Effector memory CD8-positive, alpha-beta T cell (primary cell): ENCODE measurements at regions not wholly inside any gene's neighbourhood (a gene's known extent, or its start where the extent isn't known, plus 50 kb on each side); places are given as distances from the start of the nearest gene placed in this dataset.

Experiments used
- ATAC-seq: fragments of 150-1000 bp; cut with Tn5 transposase; replicated peaks from 2 replicates; pipeline ENCODE4 v1.10.0; 2021; ENCODE audit warnings: mild to moderate bottlenecking, moderate library complexity
- DNase-seq, 3 experiments: peaks; one replicate each; pipeline ENCODE4 v3.0.0; 2021
- H3K27ac Mint-ChIP-seq, 2 donors: one replicate each; pipeline ENCODE4 v1.8.0; 2022; ENCODE audit warnings: mild to moderate bottlenecking in 2 of 2, mixed read lengths in 2 of 2, moderate library complexity in 2 of 2
- H3K27me3 Mint-ChIP-seq, 2 donors: one replicate each; pipeline ENCODE4 v1.8.0; 2022; ENCODE audit warnings: mixed read lengths in 2 of 2
- H3K36me3 Mint-ChIP-seq: one replicate; pipeline ENCODE4 v1.8.0; 2022; ENCODE audit warnings: mild to moderate bottlenecking, moderate library complexity, mixed read lengths; ENCODE audit not compliant: insufficient read depth
- H3K4me1 Mint-ChIP-seq, 2 donors: one replicate each; pipeline ENCODE4 v1.8.0; 2022; ENCODE audit warnings: low read depth in 2 of 2, mixed read lengths in 2 of 2
- H3K4me3 Mint-ChIP-seq, 2 donors: one replicate each; pipeline ENCODE4 v1.8.0; 2022; ENCODE audit warnings: mild to moderate bottlenecking in 2 of 2, mixed read lengths in 2 of 2, moderate library complexity in 2 of 2
- H3K9me3 Mint-ChIP-seq, 2 donors: one replicate each; pipeline ENCODE4 v1.8.0; 2022; ENCODE audit warnings: mixed read lengths in 2 of 2

- Mint-ChIP-seq H3K27me3 (no peaks in the 10 kb centered on the region), H3K27ac (no peak overlapping the region), H3K4me3 (no peak overlapping the region), H3K36me3 (peaks cover 12% of the 10 kb centered on the region), H3K4me1 (peaks cover 0 to 2% of the 10 kb centered on the region in 2 donors), H3K9me3 (peaks cover 0 to 4% of the 10 kb centered on the region in 2 donors)
- ATAC-seq (no peak), DNase-seq (no peak)
These were observed 229.2 kb upstream of the ZFP64 start for GRCh38 chr20:52420805-52421204.

GRCh38 chr20:52419205-52419604 is 227.6 kb upstream of the ZFP64 start:
- ATAC-seq (no peak), DNase-seq (no peak)
- Mint-ChIP-seq H3K27ac (no peak overlapping the region), H3K27me3 (no peaks in the 10 kb centered on the region), H3K4me3 (no peak overlapping the region), H3K36me3 (peaks cover 5% of the 10 kb centered on the region), H3K9me3 (peaks cover 0 to 4% of the 10 kb centered on the region in 2 donors), H3K4me1 (peaks cover 3 to 4% of the 10 kb centered on the region in 2 donors)

DNA sequence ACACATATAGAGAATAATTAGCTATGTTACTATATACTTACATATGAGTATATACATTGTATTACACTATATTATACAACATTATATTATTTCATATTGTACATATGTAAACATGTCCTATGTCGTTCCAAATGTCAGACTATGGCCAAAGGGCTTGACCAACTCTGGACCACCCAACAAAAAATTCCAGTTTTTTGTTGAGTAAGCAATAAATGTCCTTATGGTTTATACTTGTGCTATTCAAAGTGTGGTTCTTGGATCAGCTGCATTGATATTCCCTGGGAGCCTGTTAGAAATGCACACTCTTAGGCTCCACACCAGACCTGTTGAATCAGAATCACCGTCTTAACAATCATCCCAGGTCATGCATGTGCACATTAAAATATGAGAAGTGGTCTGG is 225.4 kb upstream of the ZFP64 start:
- H3K4me1 Mint-ChIP-seq = peaks cover 3 to 12% of the 10 kb centered on the region in 2 donors
- no peaks in the 10 kb centered on the region for H3K36me3 Mint-ChIP-seq
- DNase-seq = no peak
- no peaks in the 10 kb centered on the region for H3K27me3 Mint-ChIP-seq
- no peak for ATAC-seq
- no peak overlapping the region for H3K27ac Mint-ChIP-seq
- peaks cover 0 to 4% of the 10 kb centered on the region in 2 donors for H3K9me3 Mint-ChIP-seq
- no peak overlapping the region for H3K4me3 Mint-ChIP-seq

- Mint-ChIP-seq H3K27me3 (no peaks in the 10 kb centered on the region), H3K27ac (peak overlapping the region; percentile 96 to 98), H3K4me3 (peak overlapping the region in 1 of 2 donors; percentile 78), H3K4me1 (peaks cover 34 to 44% of the 10 kb centered on the region in 2 donors), H3K9me3 (no peaks in the 10 kb centered on the region), H3K36me3 (peaks cover 9% of the 10 kb centered on the region)
- ATAC-seq (no peak), DNase-seq (no peak)
These were observed 220.0 kb upstream of the ZFP64 start for GRCh38 chr20:52411611-52412010.

GRCh38 chr20:52410731-52411234 is 219.2 kb upstream of the ZFP64 start:
- peak overlapping the region; percentile 96 to 98 for H3K27ac Mint-ChIP-seq
- peaks cover 9% of the 10 kb centered on the region for H3K36me3 Mint-ChIP-seq
- H3K4me1 Mint-ChIP-seq = peaks cover 41 to 52% of the 10 kb centered on the region in 2 donors
- no peaks in the 10 kb centered on the region for H3K9me3 Mint-ChIP-seq
- H3K27me3 Mint-ChIP-seq = no peaks in the 10 kb centered on the region
- ATAC-seq (no peak), DNase-seq (no peak)
- peak overlapping the region; percentile 65 to 78 for H3K4me3 Mint-ChIP-seq

DNA sequence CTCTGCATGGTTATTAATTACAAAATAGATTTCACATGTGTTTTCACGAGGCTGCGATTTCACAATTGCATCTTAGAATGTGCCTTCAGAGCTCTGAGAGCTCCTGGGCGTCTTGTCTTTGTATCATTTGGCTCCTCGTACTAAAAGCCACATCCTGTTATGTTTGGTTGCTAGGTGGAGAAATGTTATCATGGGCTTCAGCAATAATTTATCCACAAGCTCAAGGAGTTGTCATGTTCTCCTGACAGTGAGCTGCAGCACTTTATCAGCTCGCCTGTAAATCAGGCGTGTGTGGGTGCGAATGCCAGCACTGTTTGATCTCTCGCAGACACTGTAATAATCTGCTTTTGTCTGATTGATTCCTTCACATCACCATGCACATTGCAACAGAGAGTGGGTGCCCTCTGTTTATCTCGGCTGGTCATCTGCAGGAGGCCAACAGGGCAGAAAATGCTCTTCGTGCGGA is 218.6 kb upstream of the ZFP64 start:
- peak overlapping the region; percentile 65 to 78 for H3K4me3 Mint-ChIP-seq
- H3K9me3 Mint-ChIP-seq = no peaks in the 10 kb centered on the region
- H3K36me3 Mint-ChIP-seq = peaks cover 9% of the 10 kb centered on the region
- peaks cover 46 to 56% of the 10 kb centered on the region in 2 donors for H3K4me1 Mint-ChIP-seq
- peak; percentile 52 to 65 (median 56) for DNase-seq
- peak; percentile 89 for ATAC-seq
- no peaks in the 10 kb centered on the region for H3K27me3 Mint-ChIP-seq
- H3K27ac Mint-ChIP-seq = peak overlapping the region; percentile 96 to 98

- Mint-ChIP-seq H3K4me1 (peaks cover 59 to 62% of the 10 kb centered on the region in 2 donors), H3K27ac (peak overlapping the region; percentile 84 to 93), H3K9me3 (peaks cover 0 to 8% of the 10 kb centered on the region in 2 donors), H3K4me3 (peak overlapping the region; percentile 28 to 34), H3K36me3 (peaks cover 9% of the 10 kb centered on the region), H3K27me3 (no peaks in the 10 kb centered on the region)
- DNase-seq = no peak
- no peak for ATAC-seq
These were observed 214.4 kb upstream of the ZFP64 start for GRCh38 chr20:52405986-52406385.

- Mint-ChIP-seq H3K36me3 (peaks cover 6% of the 10 kb centered on the region), H3K4me3 (peak overlapping the region; percentile 4 to 34), H3K27ac (peak overlapping the region; percentile 64 to 93), H3K9me3 (peaks cover 0 to 8% of the 10 kb centered on the region in 2 donors), H3K4me1 (peaks cover 53 to 56% of the 10 kb centered on the region in 2 donors), H3K27me3 (no peaks in the 10 kb centered on the region)
- ATAC-seq = peak; percentile 31
- no peak for DNase-seq
These were observed 213.8 kb upstream of the ZFP64 start for GRCh38 chr20:52405417-52405816.

- peak overlapping the region; percentile 64 to 93 for H3K27ac Mint-ChIP-seq
These were observed 213.1 kb upstream of the ZFP64 start for GRCh38 chr20:52404671-52405070.

GRCh38 chr20:52402950-52403349 is 211.4 kb upstream of the ZFP64 start:
- H3K4me1 Mint-ChIP-seq = peaks cover 52 to 54% of the 10 kb centered on the region in 2 donors
- ATAC-seq (peak; percentile 43), DNase-seq (no peak)
- H3K9me3 Mint-ChIP-seq = peaks cover 0 to 8% of the 10 kb centered on the region in 2 donors
- no peaks in the 10 kb centered on the region for H3K27me3 Mint-ChIP-seq
- peak overlapping the region; percentile 71 to 93 for H3K27ac Mint-ChIP-seq
- peaks cover 4% of the 10 kb centered on the region for H3K36me3 Mint-ChIP-seq
- peak overlapping the region; percentile 19 to 55 for H3K4me3 Mint-ChIP-seq

More at GRCh38 chr20:52404671-52405070, 213.1 kb upstream of the ZFP64 start:
- peaks cover 0 to 8% of the 10 kb centered on the region in 2 donors for H3K9me3 Mint-ChIP-seq
- H3K27me3 Mint-ChIP-seq = no peaks in the 10 kb centered on the region
- no peaks in the 10 kb centered on the region for H3K36me3 Mint-ChIP-seq
- DNase-seq = no peak
- peak overlapping the region; percentile 4 to 34 for H3K4me3 Mint-ChIP-seq
- peaks cover 48 to 51% of the 10 kb centered on the region in 2 donors for H3K4me1 Mint-ChIP-seq
- peak; percentile 64 for ATAC-seq

DNA sequence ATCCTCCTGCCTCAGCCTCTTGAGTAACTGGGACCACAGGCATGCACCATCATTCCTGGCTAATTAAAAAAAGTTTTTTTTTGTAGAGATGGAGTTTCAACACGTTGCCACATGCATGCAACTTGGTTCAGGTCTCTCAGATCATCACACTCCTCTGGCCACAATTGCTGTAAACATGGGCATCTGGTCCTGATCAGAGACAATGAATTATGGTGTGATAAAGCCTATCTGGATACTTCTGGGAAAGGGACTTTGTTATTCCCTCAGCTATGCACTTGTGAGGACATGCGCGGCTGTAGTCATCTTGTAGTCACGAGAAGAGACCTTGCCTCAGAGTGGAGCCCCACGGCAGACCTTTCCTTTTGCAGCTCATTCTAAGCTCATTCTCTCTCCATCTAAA is 210.9 kb upstream of the ZFP64 start:
- H3K4me3 Mint-ChIP-seq = peak overlapping the region in 1 of 2 donors; percentile 55
- no peaks in the 10 kb centered on the region for H3K27me3 Mint-ChIP-seq
- H3K36me3 Mint-ChIP-seq = peaks cover 4% of the 10 kb centered on the region
- DNase-seq (no peak), ATAC-seq (no peak)
- peaks cover 0 to 8% of the 10 kb centered on the region in 2 donors for H3K9me3 Mint-ChIP-seq
- peak overlapping the region; percentile 71 to 93 for H3K27ac Mint-ChIP-seq
- peaks cover 48 to 51% of the 10 kb centered on the region in 2 donors for H3K4me1 Mint-ChIP-seq

DNA sequence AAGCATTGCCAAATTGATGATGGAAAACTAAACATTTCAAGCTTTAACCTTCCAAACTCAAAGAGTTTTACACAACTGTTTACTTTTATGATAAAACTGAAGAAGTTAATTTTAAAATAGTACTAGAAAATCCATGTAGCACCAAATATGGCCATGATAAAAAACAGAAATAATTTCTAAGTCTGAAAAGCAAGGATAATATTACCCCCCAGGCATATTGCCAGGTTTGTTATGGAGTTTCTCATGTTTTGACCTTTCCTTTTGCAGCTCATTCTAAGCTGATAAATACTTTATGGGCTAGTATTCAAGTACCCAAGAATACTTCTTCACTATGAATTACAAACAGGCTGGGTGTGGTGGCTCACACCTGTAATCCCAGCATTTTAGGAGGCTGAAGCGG is 209.9 kb upstream of the ZFP64 start:
- Mint-ChIP-seq H3K36me3 (peaks cover 4% of the 10 kb centered on the region), H3K27me3 (no peaks in the 10 kb centered on the region), H3K4me1 (peaks cover 41 to 42% of the 10 kb centered on the region in 2 donors), H3K27ac (no peak overlapping the region), H3K9me3 (peaks cover 0 to 8% of the 10 kb centered on the region in 2 donors), H3K4me3 (no peak overlapping the region)
- ATAC-seq (no peak), DNase-seq (no peak)

DNA sequence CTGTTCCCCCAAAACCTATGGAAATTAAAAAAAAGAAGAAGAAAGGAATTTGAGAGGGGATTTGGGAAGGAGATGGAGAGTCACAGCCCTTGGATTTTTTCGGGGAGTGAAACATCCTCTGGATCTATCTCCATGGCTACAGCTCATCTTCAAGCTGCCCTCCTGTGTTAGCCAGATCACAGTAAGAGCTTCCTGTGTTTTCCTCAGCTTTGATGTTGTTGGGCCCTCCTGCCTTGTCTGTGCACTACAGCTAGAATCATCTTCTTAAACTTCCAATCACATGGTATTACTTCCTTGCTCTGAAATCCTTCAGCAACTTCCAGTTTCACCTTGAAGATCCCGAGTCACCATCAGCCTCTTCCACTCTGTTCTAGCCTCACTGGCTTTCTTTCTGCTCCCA is 207.8 kb upstream of the ZFP64 start:
- Mint-ChIP-seq H3K36me3 (peaks cover 4% of the 10 kb centered on the region), H3K4me1 (peaks cover 21 to 22% of the 10 kb centered on the region in 2 donors), H3K4me3 (no peak overlapping the region), H3K9me3 (peaks cover 0 to 8% of the 10 kb centered on the region in 2 donors), H3K27me3 (no peaks in the 10 kb centered on the region), H3K27ac (peak overlapping the region in 1 of 2 donors; percentile 9)
- no peak for ATAC-seq
- DNase-seq = no peak

DNA sequence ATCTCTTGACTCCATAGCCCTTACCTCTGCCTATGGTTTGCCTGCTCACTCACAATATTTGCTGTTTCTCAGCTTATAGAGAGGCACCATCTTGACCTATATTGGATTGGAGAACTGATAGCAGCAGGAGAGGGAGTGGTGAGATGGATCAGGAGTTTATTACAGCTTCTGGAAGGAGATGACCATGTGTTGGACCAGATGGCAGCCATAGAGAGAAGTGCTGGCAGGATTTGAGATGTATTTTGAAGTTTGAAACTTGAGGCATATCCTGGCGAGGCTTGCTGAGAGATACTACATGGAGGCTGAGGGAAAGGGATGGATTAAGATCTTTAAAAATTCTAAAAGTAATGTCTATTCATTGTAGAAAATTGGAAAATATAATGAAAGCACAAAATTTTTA is 198.0 kb upstream of the ZFP64 start:
- H3K9me3 Mint-ChIP-seq = peaks cover 0 to 2% of the 10 kb centered on the region in 2 donors
- ATAC-seq = no peak
- H3K36me3 Mint-ChIP-seq = peaks cover 3% of the 10 kb centered on the region
- H3K27ac Mint-ChIP-seq = no peak overlapping the region
- H3K4me3 Mint-ChIP-seq = no peak overlapping the region
- no peak for DNase-seq
- H3K27me3 Mint-ChIP-seq = no peaks in the 10 kb centered on the region
- no peaks in the 10 kb centered on the region for H3K4me1 Mint-ChIP-seq
